H9 (cell line): ENCODE measurements at regions not wholly inside any gene's neighbourhood (a gene's known extent, or its start where the extent isn't known, plus 50 kb on each side); places are given as distances from the start of the nearest gene placed in this dataset.
A peak's percentile ranks its signal among the peaks of the same experiment; 100 is the strongest.

Experiments used
- DNase-seq: peaks from one replicate; pipeline ENCODE4 v3.0.0-alpha.2; 2017
- H2AFZ ChIP-seq: one replicate; pipeline ENCODE4 v1.6.1; 2013; ENCODE audit warnings: mild to moderate bottlenecking, low read length, control low read depth, moderate library complexity
- H2AK5ac ChIP-seq: 2 replicates; pipeline ENCODE4 v1.6.1; 2013; ENCODE audit warnings: low read length, control low read depth, mixed read lengths; ENCODE audit not compliant: insufficient read length
- H2BK120ac ChIP-seq: one replicate; pipeline ENCODE4 v1.6.1; 2013; ENCODE audit warnings: low read depth, mild to moderate bottlenecking, low read length, control low read depth, inconsistent platforms; ENCODE audit not compliant: poor library complexity, severe bottlenecking
- H2BK12ac ChIP-seq: 2 replicates; pipeline ENCODE4 v1.6.1; 2013; ENCODE audit warnings: low read length, control low read depth, mixed read lengths, low read depth; ENCODE audit not compliant: insufficient read length
- H2BK15ac ChIP-seq: 2 replicates; pipeline ENCODE4 v1.6.1; 2013; ENCODE audit warnings: low read depth, low read length, control low read depth
- H2BK20ac ChIP-seq: one replicate; pipeline ENCODE4 v1.6.1; 2013; ENCODE audit warnings: low read depth, mild to moderate bottlenecking, low read length, control low read depth, inconsistent platforms; ENCODE audit not compliant: poor library complexity, severe bottlenecking
- H2BK5ac ChIP-seq: 2 replicates; pipeline ENCODE4 v1.6.1; 2013; ENCODE audit warnings: low read length, control low read depth, mixed read lengths; ENCODE audit not compliant: insufficient read length
- H3K14ac ChIP-seq: 2 replicates; pipeline ENCODE4 v1.6.1; 2013; ENCODE audit warnings: low read length, control low read depth; ENCODE audit not compliant: insufficient read depth
- H3K18ac ChIP-seq: 2 replicates; pipeline ENCODE4 v1.6.1; 2013; ENCODE audit warnings: low read depth, mild to moderate bottlenecking, mixed read lengths, low read length, control low read depth; ENCODE audit not compliant: insufficient read length
- H3K23ac ChIP-seq: 2 replicates; pipeline ENCODE4 v1.6.1; 2013; ENCODE audit warnings: low read length, control low read depth, mixed read lengths, low read depth; ENCODE audit not compliant: insufficient read length
- H3K23me2 ChIP-seq: 2 replicates; pipeline ENCODE4 v1.6.1; 2013; ENCODE audit warnings: low read depth, mild to moderate bottlenecking, mixed read lengths, low read length, control low read depth; ENCODE audit not compliant: insufficient read length, poor library complexity, severe bottlenecking
- H3K27ac ChIP-seq: 2 replicates; pipeline ENCODE4 v1.5.1; 2013; ENCODE audit warnings: low read length, control low read depth, mixed read lengths, low read depth; ENCODE audit not compliant: insufficient read length
- H3K27me3 ChIP-seq: 2 replicates; pipeline ENCODE4 v1.6.1; 2013; ENCODE audit warnings: low read length, control low read depth, inconsistent platforms; ENCODE audit not compliant: insufficient read depth
- H3K4ac ChIP-seq: 2 replicates; pipeline ENCODE4 v1.6.1; 2013; ENCODE audit warnings: low read depth, mild to moderate bottlenecking, control low read depth, inconsistent platforms, low read length, moderate library complexity
- H3K4me1 ChIP-seq: 2 replicates; pipeline ENCODE4 v1.6.1; 2013; ENCODE audit warnings: low read length, control low read depth, inconsistent platforms; ENCODE audit not compliant: insufficient read depth
- H3K4me2 ChIP-seq: 2 replicates; pipeline ENCODE4 v1.6.1; 2013; ENCODE audit warnings: low read length, control low read depth, mixed read lengths; ENCODE audit not compliant: insufficient read length, insufficient read depth
- H3K56ac ChIP-seq: 2 replicates; pipeline ENCODE4 v1.6.1; 2013; ENCODE audit warnings: low read depth, mild to moderate bottlenecking, mixed read lengths, low read length, control low read depth; ENCODE audit not compliant: insufficient read length
- H3K79me1 ChIP-seq: 2 replicates; pipeline ENCODE4 v1.6.1; 2013; ENCODE audit warnings: low read depth, mild to moderate bottlenecking, moderate library complexity, low read length, control low read depth, inconsistent platforms; ENCODE audit not compliant: insufficient read depth, poor library complexity, severe bottlenecking
- H3K79me2 ChIP-seq: 2 replicates; pipeline ENCODE4 v1.6.1; 2013; ENCODE audit warnings: low read length, control low read depth, inconsistent platforms; ENCODE audit not compliant: insufficient read depth
- H3K9ac ChIP-seq: 2 replicates; pipeline ENCODE4 v1.6.1; 2013; ENCODE audit warnings: low read length, control low read depth, mixed read lengths; ENCODE audit not compliant: insufficient read length; ENCODE audit errors: extremely low read depth
- H3K9me3 ChIP-seq: one replicate; pipeline ENCODE4 v1.6.1; 2013; ENCODE audit warnings: low read depth, low read length, inconsistent platforms; ENCODE audit not compliant: control insufficient read depth
- H3T11ph ChIP-seq: one replicate; pipeline ENCODE4 v1.6.1; 2013; ENCODE audit warnings: mild to moderate bottlenecking, low read length, control low read depth, inconsistent platforms
- H4K20me1 ChIP-seq: one replicate; pipeline ENCODE4 v1.6.1; 2013; ENCODE audit not compliant: control insufficient read depth, insufficient read length, insufficient read depth
- H4K5ac ChIP-seq: 2 replicates; pipeline ENCODE4 v1.6.1; 2013; ENCODE audit warnings: low read depth, mild to moderate bottlenecking, mixed read lengths, low read length, control low read depth; ENCODE audit not compliant: insufficient read length
- H4K8ac ChIP-seq: replicated peaks from 2 replicates; pipeline ENCODE4 v1.6.1; 2013; ENCODE audit warnings: low read length, control low read depth, mixed read lengths, low read depth; ENCODE audit not compliant: insufficient read length
- H4K91ac ChIP-seq: 2 replicates; pipeline ENCODE4 v1.6.1; 2013; ENCODE audit warnings: low read depth, mild to moderate bottlenecking, moderate library complexity, mixed read lengths, low read length, control low read depth; ENCODE audit not compliant: insufficient read length
- H3K27ac Mint-ChIP-seq, 3 experiments: 2 replicates in 2 of 3; 3 replicates in 1 of 3; pipeline ENCODE4 v1.8.0; 2020 to 2021; ENCODE audit warnings: mixed read lengths in 3 of 3, mild to moderate bottlenecking in 1 of 3, moderate library complexity in 1 of 3
- H3K27me3 Mint-ChIP-seq: 2 replicates; pipeline ENCODE4 v1.8.0; 2021; ENCODE audit warnings: low read depth, mild to moderate bottlenecking, moderate library complexity, mixed read lengths
- H3K36me3 Mint-ChIP-seq, 3 experiments: 2 replicates in 2 of 3; 3 replicates in 1 of 3; pipeline ENCODE4 v1.8.0; 2020 to 2021; ENCODE audit warnings: low read depth in 3 of 3, mixed read lengths in 3 of 3; ENCODE audit not compliant: insufficient read depth in 1 of 3
- H3K4me1 Mint-ChIP-seq, 2 experiments: 2 replicates each; pipeline ENCODE4 v1.8.0; 2020; ENCODE audit warnings: mixed read lengths in 2 of 2
- H3K4me3 Mint-ChIP-seq, 2 experiments: 2 replicates in 1 of 2; 3 replicates in 1 of 2; pipeline ENCODE4 v1.8.0; 2020 to 2021; ENCODE audit warnings: mild to moderate bottlenecking in 2 of 2, mixed read lengths in 2 of 2, moderate library complexity in 1 of 2
- H3K9me3 Mint-ChIP-seq, 2 experiments: 2 replicates in 1 of 2; 3 replicates in 1 of 2; pipeline ENCODE4 v1.8.0; 2020; ENCODE audit warnings: mild to moderate bottlenecking in 2 of 2, mixed read lengths in 2 of 2, moderate library complexity in 1 of 2
- CTCF ChIP-seq: fragments of 200-600 bp; sonication (generic); conservative IDR thresholded peaks from 3 replicates; pipeline ENCODE4 v1.8.0; 2021; ENCODE audit warnings: antibody characterized with exemption, mild to moderate bottlenecking
- WGBS: extraction: QIAGEN DNeasy Blood & Tissue Kit; methylation state at CpG from one replicate; pipeline ENCODE4 v1.1.7; 2013; ENCODE audit warnings: missing lambda C conversion rate, low lambda C conversion rate, mixed read lengths; ENCODE audit not compliant: insufficient read length; ENCODE audit errors: extremely low coverage; 5-methylcytosine and 5-hydroxymethylcytosine counted together

DNA sequence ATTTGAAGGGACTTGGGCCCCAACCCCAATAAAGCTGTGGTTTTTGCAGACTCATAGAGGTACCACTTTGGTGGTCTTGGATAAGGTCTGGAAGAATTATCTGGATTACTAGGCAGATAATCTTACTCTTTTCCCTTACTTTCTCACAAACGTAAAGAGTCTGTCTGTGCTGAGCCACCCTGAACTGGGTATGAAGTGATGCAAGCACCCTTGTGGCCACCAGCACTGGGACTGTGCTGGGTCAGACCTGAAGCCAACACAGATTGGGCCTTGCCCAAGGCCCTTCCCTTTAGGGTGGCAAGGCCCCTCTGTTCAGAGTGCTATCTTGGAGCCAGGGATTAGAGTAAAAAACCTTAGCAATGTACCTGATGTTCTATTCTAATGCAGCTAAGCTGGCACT is 827.0 kb upstream of the RAB6C start:
- no peak overlapping the region for H3K4ac ChIP-seq
- H3K23me2 ChIP-seq: no peaks in the 10 kb centered on the region
- no peaks in the 10 kb centered on the region for H3K79me1 ChIP-seq
- no peaks in the 10 kb centered on the region; the same call in 1 of the 2 replicates for H3K4me1 ChIP-seq
- H3K4me2 ChIP-seq: no peak overlapping the region
- H3K14ac ChIP-seq: peak overlapping the region; percentile 29; the same call in 1 of the 2 replicates
- no peaks in the 10 kb centered on the region for H3K9me3 ChIP-seq
- Mint-ChIP-seq H3K4me3 (no peak overlapping the region), H3K36me3 (no peaks in the 10 kb centered on the region; a peak in 3 of 7 replicates), H3K4me1 (no peaks in the 10 kb centered on the region; a peak in 1 of 4 replicates), H3K27ac (no peak overlapping the region), H3K9me3 (peaks cover 10 to 18% of the 10 kb centered on the region in 2 experiments; a peak in 4 of 5 replicates), H3K27me3 (no peaks in the 10 kb centered on the region; the same call in 1 of the 2 replicates)
- no peak overlapping the region for H2BK120ac ChIP-seq
- no peaks in the 10 kb centered on the region for H3K27me3 ChIP-seq
- DNase-seq: no peak
- H2BK5ac ChIP-seq: no peak overlapping the region
- H3K56ac ChIP-seq: no peak overlapping the region
- no peak overlapping the region for H2AK5ac ChIP-seq
- H3T11ph ChIP-seq: no peak overlapping the region
- H2BK20ac ChIP-seq: no peak overlapping the region
- no peak for TF ChIP-seq CTCF
- no CpG with 5 or more reads among the region's 1 CpG for WGBS
- H3K18ac ChIP-seq: no peak overlapping the region
- no peak overlapping the region for H2BK15ac ChIP-seq
- no peak overlapping the region for H4K91ac ChIP-seq
- H3K9ac ChIP-seq: no peak overlapping the region
- no peaks in the 10 kb centered on the region for H3K79me2 ChIP-seq
- no peak overlapping the region for H2BK12ac ChIP-seq
- H4K8ac ChIP-seq: no peak overlapping the region
- H3K27ac ChIP-seq: no peak overlapping the region
- no peak overlapping the region for H4K5ac ChIP-seq
- H4K20me1 ChIP-seq: no peaks in the 10 kb centered on the region
- no peak overlapping the region for H3K23ac ChIP-seq
- H2AFZ ChIP-seq: no peak overlapping the region
